Endothelial cell of umbilical vein (primary cell): ENCODE measurements at regions not wholly inside any gene's neighbourhood (a gene's known extent, or its start where the extent isn't known, plus 50 kb on each side); places are given as distances from the start of the nearest gene placed in this dataset.

Experiments
- BruUV-seq: library from RNA; stranded (reverse); fragments of 400-500 nt; replicated peaks from 2 replicates; lab custom pipeline; 2021; lab: Mats Ljungman, UMichigan
- CTCF ChIA-PET: fragments of 300-600, 350-600 bp; sonication (Branson Sonifier 250); formaldehyde crosslinking; loops from one replicate; lab custom pipeline; 2021; ENCODE audit warnings: antibody characterized with exemption, inconsistent platforms; lab: Charles Lee
- POLR2A ChIA-PET: fragments of 300-600, 350-600 bp; sonication (Branson Sonifier 250); formaldehyde crosslinking; loops from one replicate; lab custom pipeline; 2021; ENCODE audit warnings: antibody characterized with exemption, inconsistent platforms; lab: Charles Lee
- DNase-seq: peaks from one replicate; pipeline ENCODE4 v3.0.0-alpha.2; 2011; ENCODE audit warnings: low read depth, low spot score
- FAIRE-seq: peaks from 2 replicates; lab custom pipeline; 2011; peaks lifted over from hg19 to GRCh38; lab: Jason Lieb, UNC
- H2AFZ ChIP-seq: 2 replicates; pipeline ENCODE4 v1.6.0; 2012; ENCODE audit warnings: low read depth, low read length, control low read depth, inconsistent platforms
- H3K27ac ChIP-seq: 2 replicates; pipeline ENCODE4 v1.5.1; 2011; ENCODE audit warnings: low read depth, mild to moderate bottlenecking, control low read depth, low read length, moderate library complexity; ENCODE audit not compliant: insufficient read depth
- H3K27me3 ChIP-seq, 2 experiments: 2 replicates each; pipeline versions ENCODE4 v1.6.0 to v1.6.1; 2011; ENCODE audit warnings: low read length in 2 of 2, mixed read lengths in 1 of 2; ENCODE audit not compliant: control insufficient read depth in 2 of 2, insufficient read depth in 2 of 2
- H3K36me3 ChIP-seq, 2 experiments: 2 replicates in 1 of 2; 3 replicates in 1 of 2; pipeline ENCODE4 v1.5.1; 2011; ENCODE audit warnings: low read length in 2 of 2, mild to moderate bottlenecking in 1 of 2, moderate library complexity in 1 of 2; ENCODE audit not compliant: control insufficient read depth in 2 of 2, insufficient read depth in 2 of 2; ENCODE audit errors: extremely low read depth in 1 of 2
- H3K4me1 ChIP-seq: 3 replicates; pipeline ENCODE4 v1.5.1; 2011; ENCODE audit warnings: mild to moderate bottlenecking, low read length; ENCODE audit not compliant: control insufficient read depth, insufficient read depth; ENCODE audit errors: extremely low read depth
- H3K4me2 ChIP-seq: 2 replicates; pipeline ENCODE4 v1.6.1; 2011; ENCODE audit warnings: low read length, control low read depth, mixed read lengths; ENCODE audit not compliant: insufficient read depth
- H3K4me3 ChIP-seq, 3 experiments: fragments of 200-600 bp in 1 of 3; sonication (generic), shearing (Covaris generic) in 1 of 3; replicated peaks in 1 of 3; 2 replicates each; pipeline ENCODE4 v1.5.1; 2011 to 2016; ENCODE audit warnings: control low read depth in 3 of 3, low read length in 3 of 3, mild to moderate bottlenecking in 2 of 3, inconsistent platforms in 1 of 3, low read depth in 1 of 3, moderate library complexity in 1 of 3; ENCODE audit not compliant: insufficient read depth in 1 of 3
- H3K79me2 ChIP-seq: 2 replicates; pipeline ENCODE4 v1.6.0; 2012; ENCODE audit warnings: low read length, inconsistent platforms; ENCODE audit not compliant: control insufficient read depth, insufficient read depth
- H3K9ac ChIP-seq: replicated peaks from 2 replicates; pipeline ENCODE3; 2011; ENCODE audit warnings: low read length, control low read depth; ENCODE audit not compliant: insufficient read depth; ENCODE audit errors: extremely low read depth
- H3K9me1 ChIP-seq: replicated peaks from 3 replicates; pipeline ENCODE4 v1.6.0; 2011; ENCODE audit warnings: mild to moderate bottlenecking, low read length; ENCODE audit not compliant: control insufficient read depth, insufficient read depth; ENCODE audit errors: extremely low read depth
- H3K9me3 ChIP-seq: replicated peaks from 2 replicates; pipeline ENCODE4 v1.5.1; 2012; ENCODE audit warnings: low read length, inconsistent platforms; ENCODE audit not compliant: control insufficient read depth, insufficient read depth
- H4K20me1 ChIP-seq: replicated peaks from 2 replicates; pipeline ENCODE3; 2011; ENCODE audit warnings: mild to moderate bottlenecking, low read length; ENCODE audit not compliant: control insufficient read depth, insufficient read depth; ENCODE audit errors: extremely low read depth
- EZH2 ChIP-seq: IDR thresholded peaks from 2 replicates; pipeline ENCODE4 v1.6.1; 2012; ENCODE audit warnings: borderline replicate concordance, low read depth, mild to moderate bottlenecking, moderate library complexity, low read length, inconsistent platforms; ENCODE audit not compliant: severe bottlenecking
- FOS ChIP-seq: IDR thresholded peaks from 2 replicates; pipeline ENCODE4 v1.6.1; 2011; ENCODE audit warnings: mild to moderate bottlenecking, low read length, moderate library complexity, borderline replicate concordance; ENCODE audit not compliant: insufficient read depth
- GATA2 ChIP-seq: IDR thresholded peaks from 2 replicates; pipeline ENCODE4 v1.7.0; 2011; ENCODE audit warnings: low read depth, mild to moderate bottlenecking, moderate library complexity, mixed read lengths, low read length; ENCODE audit not compliant: insufficient read length, insufficient read depth
- JUN ChIP-seq: IDR thresholded peaks from 2 replicates; pipeline ENCODE4 v1.6.1; 2011; ENCODE audit warnings: borderline replicate concordance, low read depth; ENCODE audit not compliant: insufficient read length, insufficient read depth
- MYC ChIP-seq: IDR thresholded peaks from one replicate; pipeline ENCODE4 v1.6.1; 2011; ENCODE audit warnings: mild to moderate bottlenecking, low read depth, low read length
- POLR2A ChIP-seq: IDR thresholded peaks from 2 replicates; pipeline ENCODE4 v1.6.1; 2012; ENCODE audit warnings: low read depth, mild to moderate bottlenecking, control low read depth, low read length
- POLR2AphosphoS5 ChIP-seq: IDR thresholded peaks from 2 replicates; pipeline ENCODE4 v1.6.1; 2012; ENCODE audit warnings: low read depth, mild to moderate bottlenecking, control low read depth, low read length, moderate library complexity; ENCODE audit not compliant: insufficient read depth
- dilution Hi-C: fragments of 300-500 bp; cut with MboI; formaldehyde crosslinking; loops from one replicate; pipeline ENCODE4 v1.15.0; 2019; ENCODE audit warnings: low sequenced_read_pairs; ENCODE audit not compliant: extremely low pct_ligation_motif_present
- intact Hi-C: fragments of 100-400 bp; cut with micrococcal nuclease; formaldehyde crosslinking; loops from one replicate; pipeline ENCODE4 v1.10.0; 2022
- TF ChIP-seq, protein P1 (sequence below), 2 donors: IDR thresholded peaks; 1 replicate in 1 of 2; 2 replicates in 1 of 2; pipeline ENCODE4 v1.5.1; 2011; ENCODE audit warnings: low read length in 2 of 2, mild to moderate bottlenecking in 2 of 2, moderate library complexity in 2 of 2, control low read depth in 1 of 2, inconsistent platforms in 1 of 2, low read depth in 1 of 2; ENCODE audit not compliant: insufficient read depth in 1 of 2; ENCODE audit errors: extremely low read depth in 1 of 2
- TF ChIP-seq, protein P2 (sequence below): IDR thresholded peaks from 2 replicates; pipeline ENCODE4 v1.6.1; 2011; ENCODE audit not compliant: insufficient read depth, insufficient read length

DNA sequence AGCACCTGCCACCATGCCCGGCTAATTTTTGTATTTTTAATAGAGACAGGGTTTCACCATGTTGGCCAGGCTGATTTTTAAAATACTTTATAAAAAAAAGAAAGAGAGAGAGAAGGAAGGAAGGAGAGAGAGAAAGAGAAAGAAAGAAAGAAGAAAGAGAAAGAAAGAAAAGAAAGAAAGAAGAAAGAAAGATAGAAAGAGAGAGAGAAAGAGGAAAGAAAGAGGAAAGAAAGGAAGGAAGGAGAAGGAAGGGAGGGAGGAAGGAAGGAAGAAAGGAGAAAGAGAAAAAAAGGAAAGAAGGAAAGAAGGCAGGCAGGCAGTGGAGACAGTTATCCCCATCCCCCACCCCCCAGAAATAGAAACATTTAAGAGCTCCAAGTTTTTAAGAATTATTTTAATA lies 69.9 kb downstream of the TOMM20 start:
- Histone ChIP-seq H4K20me1 (no peaks in the 10 kb centered on the region), H3K27ac (no peak overlapping the region), H3K9me3 (no peaks in the 10 kb centered on the region), H3K36me3 (no peaks in the 10 kb centered on the region), H3K4me1 (peaks cover 9% of the 10 kb centered on the region), H3K27me3 (no peaks in the 10 kb centered on the region), H3K9ac (no peak overlapping the region), H3K4me3 (no peak overlapping the region), H2AFZ (no peak overlapping the region), H3K4me2 (no peak overlapping the region), H3K9me1 (no peaks in the 10 kb centered on the region), H3K79me2 (no peaks in the 10 kb centered on the region)
- dilution Hi-C loops (no loop called here), intact Hi-C loops (no loop called here)
- CTCF ChIA-PET: interaction anchor here (0.6 to 1.1 kb wide), 2 partner anchors 84 to 914 kb away, joined by 3 read pairs; no protein-coding TSS in a partner anchor
- TF ChIP-seq FOS (no peak), EZH2 (no peak), POLR2AphosphoS5 (no peak), GATA2 (no peak), POLR2A (no peak), MYC (no peak), JUN (no peak)
- TF ChIP-seq, protein P1, sequence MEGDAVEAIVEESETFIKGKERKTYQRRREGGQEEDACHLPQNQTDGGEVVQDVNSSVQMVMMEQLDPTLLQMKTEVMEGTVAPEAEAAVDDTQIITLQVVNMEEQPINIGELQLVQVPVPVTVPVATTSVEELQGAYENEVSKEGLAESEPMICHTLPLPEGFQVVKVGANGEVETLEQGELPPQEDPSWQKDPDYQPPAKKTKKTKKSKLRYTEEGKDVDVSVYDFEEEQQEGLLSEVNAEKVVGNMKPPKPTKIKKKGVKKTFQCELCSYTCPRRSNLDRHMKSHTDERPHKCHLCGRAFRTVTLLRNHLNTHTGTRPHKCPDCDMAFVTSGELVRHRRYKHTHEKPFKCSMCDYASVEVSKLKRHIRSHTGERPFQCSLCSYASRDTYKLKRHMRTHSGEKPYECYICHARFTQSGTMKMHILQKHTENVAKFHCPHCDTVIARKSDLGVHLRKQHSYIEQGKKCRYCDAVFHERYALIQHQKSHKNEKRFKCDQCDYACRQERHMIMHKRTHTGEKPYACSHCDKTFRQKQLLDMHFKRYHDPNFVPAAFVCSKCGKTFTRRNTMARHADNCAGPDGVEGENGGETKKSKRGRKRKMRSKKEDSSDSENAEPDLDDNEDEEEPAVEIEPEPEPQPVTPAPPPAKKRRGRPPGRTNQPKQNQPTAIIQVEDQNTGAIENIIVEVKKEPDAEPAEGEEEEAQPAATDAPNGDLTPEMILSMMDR (IDR thresholded peaks at IDR 0.05; ENCODE audit: extremely low read depth in 1 of 2, insufficient read depth in 1 of 2, low read depth in 1 of 2, low read length in 2 of 2): no peak
- TF ChIP-seq, protein P2, sequence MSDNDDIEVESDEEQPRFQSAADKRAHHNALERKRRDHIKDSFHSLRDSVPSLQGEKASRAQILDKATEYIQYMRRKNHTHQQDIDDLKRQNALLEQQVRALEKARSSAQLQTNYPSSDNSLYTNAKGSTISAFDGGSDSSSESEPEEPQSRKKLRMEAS: no peak
- POLR2A ChIA-PET: no interaction called here
- DNase-seq (no peak), FAIRE-seq (no peak)
- BruUV-seq: no TSS peak
